ENCODE measurements at regions not wholly inside any gene's neighbourhood (a gene's known extent, or its start where the extent isn't known, plus 50 kb on each side); places are given as distances from the start of the nearest gene placed in this dataset.

- Histone ChIP-seq H3K9me2 (ENCODE audit: insufficient read depth, low read length) (no peaks in the 10 kb centered on the region), H3K9ac (ENCODE audit: low read length) (no peak overlapping the region), H4K20me1 (ENCODE audit: insufficient read depth) (no peaks in the 10 kb centered on the region), H3K4me3 (ENCODE audit: low read length) (no peak overlapping the region), H2AFZ (ENCODE audit: low read depth, low read length) (no peak overlapping the region), H3K36me3 (ENCODE audit: insufficient read depth, low read length) (no peaks in the 10 kb centered on the region), H3K9me3 (ENCODE audit: low read length) (no peaks in the 10 kb centered on the region), H3K27me3 (ENCODE audit: insufficient read depth, low read depth, low read length) (peaks cover 5% of the 10 kb centered on the region), H3K4me2 (ENCODE audit: low read length) (no peak overlapping the region), H3K27ac (ENCODE audit: low read length) (no peak overlapping the region), H3K79me2 (replicated peaks; ENCODE audit: insufficient read depth, low read length) (peaks cover 5% of the 10 kb centered on the region), H3F3A (ENCODE audit: insufficient read depth, low read length, poor library complexity, severe bottlenecking) (no peaks in the 10 kb centered on the region)
- no peak for TF ChIP-seq EP300 (conservative IDR thresholded peaks at IDR 0.05; ENCODE audit: poor library complexity, severe bottlenecking)
- no peak for TF ChIP-seq TAF1 (IDR thresholded peaks at IDR 0.05; ENCODE audit: low read depth)
- TF ChIP-seq, protein P1, sequence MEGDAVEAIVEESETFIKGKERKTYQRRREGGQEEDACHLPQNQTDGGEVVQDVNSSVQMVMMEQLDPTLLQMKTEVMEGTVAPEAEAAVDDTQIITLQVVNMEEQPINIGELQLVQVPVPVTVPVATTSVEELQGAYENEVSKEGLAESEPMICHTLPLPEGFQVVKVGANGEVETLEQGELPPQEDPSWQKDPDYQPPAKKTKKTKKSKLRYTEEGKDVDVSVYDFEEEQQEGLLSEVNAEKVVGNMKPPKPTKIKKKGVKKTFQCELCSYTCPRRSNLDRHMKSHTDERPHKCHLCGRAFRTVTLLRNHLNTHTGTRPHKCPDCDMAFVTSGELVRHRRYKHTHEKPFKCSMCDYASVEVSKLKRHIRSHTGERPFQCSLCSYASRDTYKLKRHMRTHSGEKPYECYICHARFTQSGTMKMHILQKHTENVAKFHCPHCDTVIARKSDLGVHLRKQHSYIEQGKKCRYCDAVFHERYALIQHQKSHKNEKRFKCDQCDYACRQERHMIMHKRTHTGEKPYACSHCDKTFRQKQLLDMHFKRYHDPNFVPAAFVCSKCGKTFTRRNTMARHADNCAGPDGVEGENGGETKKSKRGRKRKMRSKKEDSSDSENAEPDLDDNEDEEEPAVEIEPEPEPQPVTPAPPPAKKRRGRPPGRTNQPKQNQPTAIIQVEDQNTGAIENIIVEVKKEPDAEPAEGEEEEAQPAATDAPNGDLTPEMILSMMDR (IDR thresholded peaks at IDR 0.05; ENCODE audit: poor library complexity, severe bottlenecking), result peak; percentile 34
- TF ChIP-seq SMC3 (conservative IDR thresholded peaks at IDR 0.05; ENCODE audit: poor library complexity), result peak; percentile 32
- no peak for TF ChIP-seq EZH2 (IDR thresholded peaks at IDR 0.05; ENCODE audit: borderline replicate concordance, insufficient read depth, low read length, poor library complexity, severe bottlenecking)
- TF ChIP-seq RAD21 (conservative IDR thresholded peaks at IDR 0.05), result peak; percentile 47
- TF ChIP-seq, protein P2, sequence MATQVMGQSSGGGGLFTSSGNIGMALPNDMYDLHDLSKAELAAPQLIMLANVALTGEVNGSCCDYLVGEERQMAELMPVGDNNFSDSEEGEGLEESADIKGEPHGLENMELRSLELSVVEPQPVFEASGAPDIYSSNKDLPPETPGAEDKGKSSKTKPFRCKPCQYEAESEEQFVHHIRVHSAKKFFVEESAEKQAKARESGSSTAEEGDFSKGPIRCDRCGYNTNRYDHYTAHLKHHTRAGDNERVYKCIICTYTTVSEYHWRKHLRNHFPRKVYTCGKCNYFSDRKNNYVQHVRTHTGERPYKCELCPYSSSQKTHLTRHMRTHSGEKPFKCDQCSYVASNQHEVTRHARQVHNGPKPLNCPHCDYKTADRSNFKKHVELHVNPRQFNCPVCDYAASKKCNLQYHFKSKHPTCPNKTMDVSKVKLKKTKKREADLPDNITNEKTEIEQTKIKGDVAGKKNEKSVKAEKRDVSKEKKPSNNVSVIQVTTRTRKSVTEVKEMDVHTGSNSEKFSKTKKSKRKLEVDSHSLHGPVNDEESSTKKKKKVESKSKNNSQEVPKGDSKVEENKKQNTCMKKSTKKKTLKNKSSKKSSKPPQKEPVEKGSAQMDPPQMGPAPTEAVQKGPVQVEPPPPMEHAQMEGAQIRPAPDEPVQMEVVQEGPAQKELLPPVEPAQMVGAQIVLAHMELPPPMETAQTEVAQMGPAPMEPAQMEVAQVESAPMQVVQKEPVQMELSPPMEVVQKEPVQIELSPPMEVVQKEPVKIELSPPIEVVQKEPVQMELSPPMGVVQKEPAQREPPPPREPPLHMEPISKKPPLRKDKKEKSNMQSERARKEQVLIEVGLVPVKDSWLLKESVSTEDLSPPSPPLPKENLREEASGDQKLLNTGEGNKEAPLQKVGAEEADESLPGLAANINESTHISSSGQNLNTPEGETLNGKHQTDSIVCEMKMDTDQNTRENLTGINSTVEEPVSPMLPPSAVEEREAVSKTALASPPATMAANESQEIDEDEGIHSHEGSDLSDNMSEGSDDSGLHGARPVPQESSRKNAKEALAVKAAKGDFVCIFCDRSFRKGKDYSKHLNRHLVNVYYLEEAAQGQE (IDR thresholded peaks at IDR 0.05; ENCODE audit: borderline replicate concordance), result no peak
- TF ChIP-seq POLR2AphosphoS5 (IDR thresholded peaks at IDR 0.05), result no peak
- no peak for TF ChIP-seq MXI1 (conservative IDR thresholded peaks at IDR 0.05; ENCODE audit: poor library complexity, severe bottlenecking)
Measured at GRCh38 chr13:111536075-111536642, 215.7 kb downstream of the TEX29 start.

- Histone ChIP-seq H3K4me2 (ENCODE audit: low read length) (no peak overlapping the region), H3K9me3 (ENCODE audit: low read length) (no peaks in the 10 kb centered on the region), H3K27ac (ENCODE audit: low read length) (no peak overlapping the region), H4K20me1 (ENCODE audit: insufficient read depth) (no peaks in the 10 kb centered on the region), H3K79me2 (replicated peaks; ENCODE audit: insufficient read depth, low read length) (no peaks in the 10 kb centered on the region), H3K27me3 (ENCODE audit: insufficient read depth, low read depth, low read length) (peaks cover 5% of the 10 kb centered on the region), H3K9ac (ENCODE audit: low read length) (no peak overlapping the region), H3F3A (ENCODE audit: insufficient read depth, low read length, poor library complexity, severe bottlenecking) (no peaks in the 10 kb centered on the region), H2AFZ (ENCODE audit: low read depth, low read length) (no peak overlapping the region), H3K9me2 (ENCODE audit: insufficient read depth, low read length) (no peaks in the 10 kb centered on the region), H3K36me3 (ENCODE audit: insufficient read depth, low read length) (no peaks in the 10 kb centered on the region), H3K4me3 (ENCODE audit: low read length) (no peak overlapping the region)
- TF ChIP-seq MXI1 (conservative IDR thresholded peaks at IDR 0.05; ENCODE audit: poor library complexity, severe bottlenecking) (no peak), RAD21 (conservative IDR thresholded peaks at IDR 0.05) (no peak), EP300 (conservative IDR thresholded peaks at IDR 0.05; ENCODE audit: poor library complexity, severe bottlenecking) (no peak), EZH2 (IDR thresholded peaks at IDR 0.05; ENCODE audit: borderline replicate concordance, insufficient read depth, low read length, poor library complexity, severe bottlenecking) (no peak), SMC3 (conservative IDR thresholded peaks at IDR 0.05; ENCODE audit: poor library complexity) (no peak), POLR2AphosphoS5 (IDR thresholded peaks at IDR 0.05) (no peak), TAF1 (IDR thresholded peaks at IDR 0.05; ENCODE audit: low read depth) (no peak)
- TF ChIP-seq, protein P1 (IDR thresholded peaks at IDR 0.05; ENCODE audit: poor library complexity, severe bottlenecking), result no peak
- TF ChIP-seq, protein P2 (IDR thresholded peaks at IDR 0.05; ENCODE audit: borderline replicate concordance), result no peak
Measured at GRCh38 chr13:111537115-111537728, 216.8 kb downstream of the TEX29 start.
